CD14-positive monocyte (primary cell): ENCODE measurements at regions not wholly inside any gene's neighbourhood (a gene's known extent, or its start where the extent isn't known, plus 50 kb on each side); places are given as distances from the start of the nearest gene placed in this dataset.

Experiments used
- DNase-seq, 3 donors: peaks; one replicate each; pipeline ENCODE4 v3.0.0-alpha.2; 2011 to 2022
- H2AFZ ChIP-seq: 2 replicates; pipeline ENCODE4 v1.6.0; 2012; ENCODE audit warnings: mild to moderate bottlenecking, low read depth, low read length, inconsistent platforms; ENCODE audit not compliant: insufficient read depth, poor library complexity, severe bottlenecking
- H3K27ac ChIP-seq, 2 donors: 1 replicate in 1 of 2; 2 replicates in 1 of 2; pipeline ENCODE4 v1.5.1; 2012 to 2013; ENCODE audit warnings: low read length in 2 of 2, control low read depth in 1 of 2, inconsistent platforms in 1 of 2, low read depth in 1 of 2, mild to moderate bottlenecking in 1 of 2
- H3K27me3 ChIP-seq, 2 donors: one replicate each; pipeline versions ENCODE4 v1.6.0 to v1.6.1; 2011 to 2013; ENCODE audit warnings: low read length in 2 of 2; ENCODE audit not compliant: control insufficient read depth in 2 of 2, insufficient read depth in 2 of 2
- H3K36me3 ChIP-seq, 2 donors: replicated peaks in 1 of 2; 1 replicate in 1 of 2; 2 replicates in 1 of 2; pipeline versions ENCODE4 v1.5.1 to v1.6.1; 2012 to 2013; ENCODE audit warnings: low read length in 2 of 2, control low read depth in 1 of 2, inconsistent platforms in 1 of 2, mild to moderate bottlenecking in 1 of 2; ENCODE audit not compliant: insufficient read depth in 2 of 2, control insufficient read depth in 1 of 2
- H3K4me1 ChIP-seq, 2 donors: 1 replicate in 1 of 2; 2 replicates in 1 of 2; pipeline versions ENCODE4 v1.5.1 to v1.6.1; 2012 to 2013; ENCODE audit warnings: low read length in 2 of 2, control low read depth in 1 of 2, inconsistent platforms in 1 of 2, mild to moderate bottlenecking in 1 of 2, moderate library complexity in 1 of 2; ENCODE audit not compliant: insufficient read depth in 2 of 2, control insufficient read depth in 1 of 2
- H3K4me2 ChIP-seq: replicated peaks from 2 replicates; pipeline ENCODE3; 2012; ENCODE audit warnings: low read length, moderate library complexity, mild to moderate bottlenecking; ENCODE audit not compliant: poor library complexity, severe bottlenecking; ENCODE audit errors: extremely low read depth
- H3K4me3 ChIP-seq, 3 experiments: fragments of 200-600 bp in 1 of 3; sonication (generic) in 1 of 3; replicated peaks in 1 of 3; 1 replicate in 2 of 3; 2 replicates in 1 of 3; pipeline ENCODE4 v1.5.1; 2011 to 2013; ENCODE audit warnings: low read length in 3 of 3, mild to moderate bottlenecking in 3 of 3, control low read depth in 2 of 3, low read depth in 2 of 3, inconsistent platforms in 1 of 3, moderate library complexity in 1 of 3
- H3K79me2 ChIP-seq: 2 replicates; pipeline ENCODE4 v1.6.0; 2012; ENCODE audit warnings: mild to moderate bottlenecking, control low read depth, inconsistent platforms, low read length, moderate library complexity; ENCODE audit not compliant: insufficient read depth
- H3K9ac ChIP-seq: 2 replicates; pipeline ENCODE4 v1.6.0; 2017; ENCODE audit warnings: low read length, mild to moderate bottlenecking; ENCODE audit not compliant: insufficient read depth, poor library complexity, severe bottlenecking
- H3K9me3 ChIP-seq, 2 donors: replicated peaks in 1 of 2; 1 replicate in 1 of 2; 2 replicates in 1 of 2; pipeline versions ENCODE4 v1.5.1 to v1.6.1; 2012 to 2013; ENCODE audit warnings: low read length in 2 of 2, control low read depth in 1 of 2; ENCODE audit not compliant: control insufficient read depth in 1 of 2, insufficient read depth in 1 of 2
- H4K20me1 ChIP-seq: 2 replicates; pipeline ENCODE4 v1.6.0; 2012; ENCODE audit warnings: mild to moderate bottlenecking, low read length, control low read depth, moderate library complexity; ENCODE audit not compliant: insufficient read depth
- H3K27ac Mint-ChIP-seq, 7 donors: one replicate each; pipeline ENCODE4 v1.8.0; 2020; ENCODE audit warnings: mild to moderate bottlenecking in 7 of 7, mixed read lengths in 7 of 7, moderate library complexity in 6 of 7, inconsistent platforms in 2 of 7
- H3K27me3 Mint-ChIP-seq, 3 donors: one replicate each; pipeline ENCODE4 v1.8.0; 2021 to 2022; ENCODE audit warnings: low read depth in 3 of 3, mild to moderate bottlenecking in 3 of 3, mixed read lengths in 3 of 3, moderate library complexity in 3 of 3, inconsistent platforms in 1 of 3
- H3K36me3 Mint-ChIP-seq, 2 donors: one replicate each; pipeline ENCODE4 v1.8.0; 2020; ENCODE audit warnings: mixed read lengths in 2 of 2, inconsistent platforms in 1 of 2, mild to moderate bottlenecking in 1 of 2
- H3K4me1 Mint-ChIP-seq: one replicate; pipeline ENCODE4 v1.8.0; 2020; ENCODE audit warnings: mild to moderate bottlenecking, mixed read lengths
- H3K4me3 Mint-ChIP-seq, 2 donors: one replicate each; pipeline ENCODE4 v1.8.0; 2020; ENCODE audit warnings: mild to moderate bottlenecking in 2 of 2, mixed read lengths in 2 of 2, moderate library complexity in 1 of 2
- H3K9me3 Mint-ChIP-seq, 7 donors: one replicate each; pipeline ENCODE4 v1.8.0; 2020 to 2022; ENCODE audit warnings: mixed read lengths in 7 of 7, mild to moderate bottlenecking in 6 of 7, moderate library complexity in 6 of 7, inconsistent platforms in 2 of 7
- WGBS: methylation state at CpG from one replicate; pipeline ENCODE4 v1.1.5; 2013; ENCODE audit warnings: missing lambda C conversion rate; ENCODE audit not compliant: insufficient coverage; 5-methylcytosine and 5-hydroxymethylcytosine counted together
- intact Hi-C, 2 donors: fragments of 100-400 bp; cut with micrococcal nuclease; formaldehyde crosslinking; loops; one replicate each; pipeline versions ENCODE4 v1.15.0 to v1.15.1; 2023
- TF ChIP-seq, protein P1 (sequence below): fragments of 200-600 bp; IDR thresholded peaks from one replicate; pipeline ENCODE4 v1.8.0; 2022; ENCODE audit warnings: antibody characterized with exemption, mild to moderate bottlenecking

GRCh38 chr6:140847262-140847645, 1285.5 kb upstream of the GJE1 start:
- Histone ChIP-seq H3K27me3 (no peaks in the 10 kb centered on the region), H3K36me3 (no peaks in the 10 kb centered on the region), H2AFZ (no peak overlapping the region), H3K4me3 (no peak overlapping the region), H3K79me2 (no peaks in the 10 kb centered on the region), H3K9ac (no peak overlapping the region), H3K4me2 (no peak overlapping the region), H3K27ac (no peak overlapping the region), H3K4me1 (no peaks in the 10 kb centered on the region), H4K20me1 (no peaks in the 10 kb centered on the region), H3K9me3 (no peaks in the 10 kb centered on the region)
- no CpG with 5 or more reads among the region's 2 CpGs for WGBS
- Mint-ChIP-seq H3K27me3 (no peaks in the 10 kb centered on the region), H3K27ac (no peak overlapping the region), H3K4me3 (no peak overlapping the region), H3K36me3 (no peaks in the 10 kb centered on the region), H3K9me3 (peaks cover 0 to 5% (median 0%) of the 10 kb centered on the region in 7 donors), H3K4me1 (no peaks in the 10 kb centered on the region)
- intact Hi-C loops: no loop called here
- TF ChIP-seq, protein P1, sequence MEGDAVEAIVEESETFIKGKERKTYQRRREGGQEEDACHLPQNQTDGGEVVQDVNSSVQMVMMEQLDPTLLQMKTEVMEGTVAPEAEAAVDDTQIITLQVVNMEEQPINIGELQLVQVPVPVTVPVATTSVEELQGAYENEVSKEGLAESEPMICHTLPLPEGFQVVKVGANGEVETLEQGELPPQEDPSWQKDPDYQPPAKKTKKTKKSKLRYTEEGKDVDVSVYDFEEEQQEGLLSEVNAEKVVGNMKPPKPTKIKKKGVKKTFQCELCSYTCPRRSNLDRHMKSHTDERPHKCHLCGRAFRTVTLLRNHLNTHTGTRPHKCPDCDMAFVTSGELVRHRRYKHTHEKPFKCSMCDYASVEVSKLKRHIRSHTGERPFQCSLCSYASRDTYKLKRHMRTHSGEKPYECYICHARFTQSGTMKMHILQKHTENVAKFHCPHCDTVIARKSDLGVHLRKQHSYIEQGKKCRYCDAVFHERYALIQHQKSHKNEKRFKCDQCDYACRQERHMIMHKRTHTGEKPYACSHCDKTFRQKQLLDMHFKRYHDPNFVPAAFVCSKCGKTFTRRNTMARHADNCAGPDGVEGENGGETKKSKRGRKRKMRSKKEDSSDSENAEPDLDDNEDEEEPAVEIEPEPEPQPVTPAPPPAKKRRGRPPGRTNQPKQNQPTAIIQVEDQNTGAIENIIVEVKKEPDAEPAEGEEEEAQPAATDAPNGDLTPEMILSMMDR: no peak
- no peak for DNase-seq

DNA sequence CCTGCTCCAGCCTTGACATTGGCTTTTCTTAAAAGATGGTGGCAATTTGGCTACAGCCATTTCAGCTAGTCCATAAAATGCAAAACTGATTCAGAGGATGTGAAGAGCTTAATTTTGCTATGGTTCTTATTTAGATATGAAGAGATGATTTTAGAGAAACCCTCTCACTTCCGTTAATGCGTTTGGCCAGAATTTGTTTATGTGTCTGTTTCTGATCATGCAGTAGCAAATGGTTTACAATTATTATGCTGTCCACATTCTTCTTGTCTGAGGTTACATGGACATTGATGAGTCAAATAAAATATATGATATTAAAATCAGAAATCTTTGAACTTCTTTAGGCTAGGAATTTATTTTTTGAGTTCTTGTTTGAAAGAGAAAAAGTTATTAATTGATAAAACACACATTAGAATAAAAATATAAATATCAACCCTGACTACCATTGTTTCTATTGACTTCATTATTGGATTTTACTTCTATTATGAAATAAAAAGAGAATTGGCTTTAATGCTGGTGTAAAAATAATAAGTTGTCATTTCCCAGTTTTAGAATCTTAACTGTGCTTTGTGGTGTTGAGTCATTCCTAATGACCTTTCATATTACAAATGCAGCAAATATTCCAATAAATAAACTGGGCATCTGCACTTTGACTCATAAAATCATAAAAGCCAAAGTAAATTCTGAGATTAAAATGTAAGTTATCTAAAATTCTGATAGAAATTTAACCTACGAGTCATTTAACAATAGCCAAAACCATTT, 1286.0 kb upstream of the GJE1 start:
- H3K36me3 Mint-ChIP-seq: no peaks in the 10 kb centered on the region

More for the DNA sequence above, 1286.0 kb upstream of the GJE1 start:
- Mint-ChIP-seq H3K4me1 (no peaks in the 10 kb centered on the region), H3K4me3 (no peak overlapping the region), H3K27me3 (no peaks in the 10 kb centered on the region), H3K9me3 (peaks cover 0 to 5% (median 0%) of the 10 kb centered on the region in 7 donors), H3K27ac (no peak overlapping the region)
- DNase-seq: no peak
- Histone ChIP-seq H4K20me1 (no peaks in the 10 kb centered on the region), H3K27ac (no peak overlapping the region), H3K4me1 (no peaks in the 10 kb centered on the region), H3K4me3 (no peak overlapping the region), H2AFZ (no peak overlapping the region), H3K9me3 (no peaks in the 10 kb centered on the region), H3K79me2 (no peaks in the 10 kb centered on the region), H3K27me3 (no peaks in the 10 kb centered on the region), H3K36me3 (no peaks in the 10 kb centered on the region), H3K9ac (no peak overlapping the region), H3K4me2 (no peak overlapping the region)
- intact Hi-C loops: no loop called here
- no CpG with 5 or more reads among the region's 3 CpGs for WGBS
- TF ChIP-seq, protein P1: no peak
